Upper lobe of right lung (tissue), 1 donor: ENCODE measurements at regions not wholly inside any gene's neighbourhood (a gene's known extent, or its start where the extent isn't known, plus 50 kb on each side); places are given as distances from the start of the nearest gene placed in this dataset.
A peak's percentile ranks its signal among the peaks of the same experiment; 100 is the strongest.

Experiments
- ATAC-seq: fragments of 200-7000 bp; cut with Tn5 transposase; one replicate; pipeline ENCODE4 v1.9.1; 2020; ENCODE audit warnings: mild to moderate bottlenecking, moderate library complexity
- DNase-seq: peaks from one replicate; pipeline ENCODE4 v3.0.0-alpha.2; 2020
- H3K27ac ChIP-seq: fragments of 200-600 bp; one replicate; pipeline ENCODE4 v1.8.0; 2022
- H3K27me3 ChIP-seq: fragments of 200-600 bp; one replicate; pipeline ENCODE4 v1.8.0; 2022; ENCODE audit warnings: mild to moderate bottlenecking
- H3K36me3 ChIP-seq: fragments of 200-600 bp; one replicate; pipeline ENCODE4 v1.8.0; 2022
- H3K4me1 ChIP-seq: fragments of 200-600 bp; one replicate; pipeline ENCODE4 v1.8.0; 2022
- H3K4me3 ChIP-seq: fragments of 200-600 bp; one replicate; pipeline ENCODE4 v1.8.0; 2022; ENCODE audit warnings: mild to moderate bottlenecking
- H3K9me3 ChIP-seq: fragments of 200-600 bp; one replicate; pipeline ENCODE4 v1.8.0; 2022
- CTCF ChIP-seq: fragments of 200-600 bp; IDR thresholded peaks from one replicate; pipeline ENCODE4 v1.8.0; 2022; ENCODE audit warnings: antibody characterized with exemption
- intact Hi-C: fragments of 100-400 bp; cut with DNase I; formaldehyde crosslinking; loops from one replicate; pipeline ENCODE4 v1.11.0; 2022
- donor health status: DM: no; HTN: yes; CAD: no; lungs with severe emphysema.

- no peaks in the 10 kb centered on the region for H3K4me1 ChIP-seq
- ATAC-seq (peak; percentile 15), DNase-seq (no peak)
- H3K36me3 ChIP-seq: no peaks in the 10 kb centered on the region
- no peak overlapping the region for H3K4me3 ChIP-seq
- intact Hi-C loops: no loop called here
- H3K27ac ChIP-seq: no peak overlapping the region
- H3K27me3 ChIP-seq: no peaks in the 10 kb centered on the region
- no peaks in the 10 kb centered on the region for H3K9me3 ChIP-seq
- TF ChIP-seq CTCF: no peak
These were observed 233.4 kb downstream of the NDUFA10 start for GRCh38 chr2:239791526-239792404.

- DNase-seq: peak; percentile 59
- H3K4me1 ChIP-seq: no peaks in the 10 kb centered on the region
- H3K9me3 ChIP-seq: no peaks in the 10 kb centered on the region
- no peaks in the 10 kb centered on the region for H3K27me3 ChIP-seq
- no peak for TF ChIP-seq CTCF
- ATAC-seq: peak; percentile 61
- H3K4me3 ChIP-seq: no peak overlapping the region
- no peaks in the 10 kb centered on the region for H3K36me3 ChIP-seq
- intact Hi-C loops: no loop called here
- H3K27ac ChIP-seq: no peak overlapping the region
These were observed 234.4 kb downstream of the NDUFA10 start for GRCh38 chr2:239790721-239791120.

- intact Hi-C loops: no loop called here
- Histone ChIP-seq H3K36me3 (no peaks in the 10 kb centered on the region), H3K4me1 (no peaks in the 10 kb centered on the region), H3K4me3 (no peak overlapping the region), H3K27ac (no peak overlapping the region), H3K27me3 (no peaks in the 10 kb centered on the region), H3K9me3 (no peaks in the 10 kb centered on the region)
- DNase-seq (no peak), ATAC-seq (peak; percentile 10)
- no peak for TF ChIP-seq CTCF
These were observed 234.8 kb downstream of the NDUFA10 start for GRCh38 chr2:239790313-239790712.

GRCh38 chr2:239789711-239790110, 235.4 kb downstream of the NDUFA10 start:
- DNase-seq (no peak), ATAC-seq (no peak)
- Histone ChIP-seq H3K4me3 (no peak overlapping the region), H3K27me3 (no peaks in the 10 kb centered on the region), H3K27ac (no peak overlapping the region), H3K36me3 (no peaks in the 10 kb centered on the region), H3K9me3 (no peaks in the 10 kb centered on the region), H3K4me1 (no peaks in the 10 kb centered on the region)
- no peak for TF ChIP-seq CTCF
- intact Hi-C loops: no loop called here

GRCh38 chr2:239788576-239789098, 236.5 kb downstream of the NDUFA10 start:
- no peak for ATAC-seq

More at GRCh38 chr2:239788576-239789098, 236.5 kb downstream of the NDUFA10 start:
- no peaks in the 10 kb centered on the region for H3K9me3 ChIP-seq
- H3K27me3 ChIP-seq: no peaks in the 10 kb centered on the region
- no peaks in the 10 kb centered on the region for H3K4me1 ChIP-seq
- H3K36me3 ChIP-seq: no peaks in the 10 kb centered on the region
- no peak for DNase-seq
- no peak for TF ChIP-seq CTCF
- H3K27ac ChIP-seq: no peak overlapping the region
- no peak overlapping the region for H3K4me3 ChIP-seq
- intact Hi-C loops: no loop called here
